Neural progenitor cell (in vitro differentiated cells): ENCODE measurements at regions not wholly inside any gene's neighbourhood (a gene's known extent, or its start where the extent isn't known, plus 50 kb on each side); places are given as distances from the start of the nearest gene placed in this dataset.

Experiments
- DNase-seq: peaks from one replicate; pipeline ENCODE4 v3.0.0-alpha.2; 2016; ENCODE audit warnings: low spot score
- H2AFZ ChIP-seq: fragments of 200-600 bp; sonication (generic); replicated peaks from 2 replicates; pipeline ENCODE4 v1.6.1; 2016; ENCODE audit warnings: antibody characterized with exemption
- H3F3A ChIP-seq: fragments of 200-600 bp; sonication (generic); 2 replicates; pipeline ENCODE4 v1.6.1; 2016; ENCODE audit warnings: antibody characterized with exemption, low read depth
- H3K27ac ChIP-seq: fragments of 200-600 bp; sonication (generic); 2 replicates; pipeline ENCODE4 v1.5.1; 2016; ENCODE audit warnings: mild to moderate bottlenecking
- H3K27me3 ChIP-seq: fragments of 200-600 bp; sonication (generic); 2 replicates; pipeline ENCODE4 v1.6.1; 2016; ENCODE audit warnings: mild to moderate bottlenecking, moderate library complexity
- H3K36me3 ChIP-seq: fragments of 200-600 bp; sonication (generic); 2 replicates; pipeline ENCODE4 v1.5.1; 2016
- H3K4me1 ChIP-seq: fragments of 200-600 bp; sonication (generic); 2 replicates; pipeline ENCODE4 v1.6.1; 2016; ENCODE audit warnings: mixed run types
- H3K4me2 ChIP-seq: fragments of 200-600 bp; sonication (generic); 2 replicates; pipeline ENCODE4 v1.6.1; 2016
- H3K4me3 ChIP-seq: fragments of 200-600 bp; sonication (generic); 2 replicates; pipeline ENCODE4 v1.5.1; 2016
- H3K79me2 ChIP-seq: fragments of 200-600 bp; sonication (generic); 2 replicates; pipeline ENCODE4 v1.6.1; 2016; ENCODE audit warnings: low read depth
- H3K9ac ChIP-seq: fragments of 200-600 bp; sonication (generic); 2 replicates; pipeline ENCODE4 v1.6.1; 2016
- H3K9me3 ChIP-seq: fragments of 200-600 bp; sonication (generic); 2 replicates; pipeline ENCODE4 v1.5.1; 2016; ENCODE audit warnings: low read depth
- H4K20me1 ChIP-seq: fragments of 200-600 bp; sonication (generic); 2 replicates; pipeline ENCODE4 v1.6.1; 2016; ENCODE audit warnings: low read depth
- H3K27ac Mint-ChIP-seq: 3 replicates; pipeline ENCODE4 v1.8.0; 2021; ENCODE audit warnings: mixed read lengths
- H3K27me3 Mint-ChIP-seq: 2 replicates; pipeline ENCODE4 v1.8.0; 2022; ENCODE audit warnings: low read depth, mild to moderate bottlenecking, inconsistent platforms, moderate library complexity, mixed read lengths; ENCODE audit not compliant: insufficient read depth
- H3K36me3 Mint-ChIP-seq: 3 replicates; pipeline ENCODE4 v1.8.0; 2021; ENCODE audit warnings: mixed read lengths
- H3K4me1 Mint-ChIP-seq: 3 replicates; pipeline ENCODE4 v1.8.0; 2021; ENCODE audit warnings: mixed read lengths
- H3K4me3 Mint-ChIP-seq: 3 replicates; pipeline ENCODE4 v1.8.0; 2021; ENCODE audit warnings: mild to moderate bottlenecking, moderate library complexity, mixed read lengths
- H3K9me3 Mint-ChIP-seq: 3 replicates; pipeline ENCODE4 v1.8.0; 2020; ENCODE audit warnings: mixed read lengths
- EZH2 ChIP-seq: fragments of 200-600 bp; sonication (generic); IDR thresholded peaks from 2 replicates; pipeline ENCODE4 v1.6.1; 2017; ENCODE audit warnings: antibody characterized with exemption, mild to moderate bottlenecking, moderate library complexity
- EZH2phosphoT487 ChIP-seq: fragments of 200-600 bp; sonication (generic); IDR thresholded peaks from 2 replicates; pipeline ENCODE4 v1.6.1; 2017; ENCODE audit warnings: antibody characterized with exemption
- TF ChIP-seq, protein P1 (sequence below): fragments of 200-600 bp; sonication (generic); IDR thresholded peaks from 2 replicates; pipeline ENCODE4 v1.5.1; 2017; ENCODE audit warnings: antibody characterized with exemption, mild to moderate bottlenecking

DNA sequence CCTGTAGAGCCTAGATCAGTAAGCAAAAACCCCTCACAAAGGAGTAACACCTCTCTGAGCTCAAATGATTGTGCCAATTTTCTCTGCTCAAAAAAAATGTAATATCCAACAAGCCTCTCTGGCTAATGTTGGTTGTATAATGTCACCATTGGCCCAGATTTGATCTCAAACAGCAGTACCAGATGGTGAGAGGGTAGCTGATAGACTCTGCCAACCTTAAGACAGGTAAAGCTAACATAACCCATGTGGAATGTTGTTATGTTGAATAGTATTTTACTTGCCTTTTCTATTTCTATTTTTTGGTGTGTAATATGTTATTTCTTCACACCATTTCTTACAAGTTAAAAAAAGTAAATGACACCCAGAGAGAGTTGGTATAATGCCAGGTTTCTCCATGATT lies 166.7 kb upstream of the GUCY1A2 start:
- H3K9ac ChIP-seq: no peak overlapping the region
- no peaks in the 10 kb centered on the region for H3K79me2 ChIP-seq
- H3K4me1 ChIP-seq: no peaks in the 10 kb centered on the region
- no peak overlapping the region for H3K27ac ChIP-seq
- no peaks in the 10 kb centered on the region for H3K9me3 ChIP-seq
- no peak overlapping the region for H3K4me3 Mint-ChIP-seq
- TF ChIP-seq, protein P1, sequence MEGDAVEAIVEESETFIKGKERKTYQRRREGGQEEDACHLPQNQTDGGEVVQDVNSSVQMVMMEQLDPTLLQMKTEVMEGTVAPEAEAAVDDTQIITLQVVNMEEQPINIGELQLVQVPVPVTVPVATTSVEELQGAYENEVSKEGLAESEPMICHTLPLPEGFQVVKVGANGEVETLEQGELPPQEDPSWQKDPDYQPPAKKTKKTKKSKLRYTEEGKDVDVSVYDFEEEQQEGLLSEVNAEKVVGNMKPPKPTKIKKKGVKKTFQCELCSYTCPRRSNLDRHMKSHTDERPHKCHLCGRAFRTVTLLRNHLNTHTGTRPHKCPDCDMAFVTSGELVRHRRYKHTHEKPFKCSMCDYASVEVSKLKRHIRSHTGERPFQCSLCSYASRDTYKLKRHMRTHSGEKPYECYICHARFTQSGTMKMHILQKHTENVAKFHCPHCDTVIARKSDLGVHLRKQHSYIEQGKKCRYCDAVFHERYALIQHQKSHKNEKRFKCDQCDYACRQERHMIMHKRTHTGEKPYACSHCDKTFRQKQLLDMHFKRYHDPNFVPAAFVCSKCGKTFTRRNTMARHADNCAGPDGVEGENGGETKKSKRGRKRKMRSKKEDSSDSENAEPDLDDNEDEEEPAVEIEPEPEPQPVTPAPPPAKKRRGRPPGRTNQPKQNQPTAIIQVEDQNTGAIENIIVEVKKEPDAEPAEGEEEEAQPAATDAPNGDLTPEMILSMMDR: no peak
- no peak for DNase-seq
- no peaks in the 10 kb centered on the region for H3K4me1 Mint-ChIP-seq
- H3K4me2 ChIP-seq: no peak overlapping the region
- H3K27ac Mint-ChIP-seq: no peak overlapping the region
- H3F3A ChIP-seq: no peaks in the 10 kb centered on the region
- H3K27me3 ChIP-seq: no peaks in the 10 kb centered on the region
- no peaks in the 10 kb centered on the region for H3K27me3 Mint-ChIP-seq
- H3K36me3 ChIP-seq: no peaks in the 10 kb centered on the region
- H3K9me3 Mint-ChIP-seq: no peaks in the 10 kb centered on the region
- no peaks in the 10 kb centered on the region for H3K36me3 Mint-ChIP-seq
- no peaks in the 10 kb centered on the region for H4K20me1 ChIP-seq
- no peak overlapping the region for H3K4me3 ChIP-seq
- H2AFZ ChIP-seq: no peak overlapping the region

DNA sequence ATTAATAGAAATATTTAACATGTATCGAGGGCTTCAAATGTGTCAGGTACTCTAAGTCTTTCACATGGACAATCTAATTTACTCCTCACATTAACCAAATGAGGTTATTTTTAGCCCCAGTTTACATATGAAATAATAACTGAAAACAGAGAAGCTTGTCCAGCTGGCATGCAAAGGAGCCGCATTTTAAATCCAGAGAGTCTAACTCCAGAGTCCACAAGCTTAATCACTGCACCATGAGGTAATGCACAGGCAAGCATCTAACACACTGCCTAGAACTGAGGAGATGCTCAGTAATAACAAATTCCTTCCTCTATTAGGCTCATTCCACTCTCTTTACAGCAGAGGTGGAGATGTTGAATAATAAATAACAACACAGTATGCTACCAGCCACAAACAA lies 165.7 kb upstream of the GUCY1A2 start:
- Histone ChIP-seq H3K9ac (no peak overlapping the region), H3K36me3 (no peaks in the 10 kb centered on the region), H3F3A (no peaks in the 10 kb centered on the region), H4K20me1 (no peaks in the 10 kb centered on the region), H3K4me2 (no peak overlapping the region), H3K27ac (no peak overlapping the region), H3K79me2 (no peaks in the 10 kb centered on the region), H3K27me3 (no peaks in the 10 kb centered on the region), H3K9me3 (no peaks in the 10 kb centered on the region), H2AFZ (no peak overlapping the region), H3K4me1 (no peaks in the 10 kb centered on the region), H3K4me3 (no peak overlapping the region)
- Mint-ChIP-seq H3K4me1 (no peaks in the 10 kb centered on the region), H3K9me3 (no peaks in the 10 kb centered on the region), H3K36me3 (no peaks in the 10 kb centered on the region), H3K27ac (no peak overlapping the region), H3K27me3 (no peaks in the 10 kb centered on the region), H3K4me3 (no peak overlapping the region)
- TF ChIP-seq EZH2 (no peak), EZH2phosphoT487 (no peak)
- TF ChIP-seq, protein P1: no peak
- DNase-seq: no peak

DNA sequence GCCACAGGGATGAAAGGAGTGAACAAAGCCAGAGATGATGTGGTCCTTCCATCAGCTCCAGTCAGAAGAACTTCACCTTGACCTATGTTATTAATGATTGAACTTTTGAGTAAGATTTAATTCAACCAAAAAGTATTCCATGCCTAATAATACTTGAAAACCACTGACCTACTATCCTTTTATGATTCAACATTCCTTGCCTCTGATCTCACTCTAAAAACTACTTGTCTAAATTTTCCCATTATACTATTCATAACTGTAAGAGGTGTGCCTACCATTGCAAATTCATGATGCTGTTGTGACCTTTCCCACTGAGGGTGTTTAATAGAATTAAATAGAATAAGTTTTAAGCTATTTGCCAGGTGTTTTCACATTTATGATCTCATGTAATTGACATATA lies 164.7 kb upstream of the GUCY1A2 start:
- H3K79me2 ChIP-seq: no peaks in the 10 kb centered on the region
- no peaks in the 10 kb centered on the region for H3K36me3 Mint-ChIP-seq
- no peak overlapping the region for H3K27ac ChIP-seq
- H3K4me3 ChIP-seq: no peak overlapping the region
- no peaks in the 10 kb centered on the region for H3F3A ChIP-seq
- H3K27me3 Mint-ChIP-seq: no peaks in the 10 kb centered on the region
- no peak overlapping the region for H3K27ac Mint-ChIP-seq
- TF ChIP-seq EZH2phosphoT487: no peak
- TF ChIP-seq EZH2: no peak
- TF ChIP-seq, protein P1: no peak
- H3K36me3 ChIP-seq: no peaks in the 10 kb centered on the region
- no peak overlapping the region for H3K9ac ChIP-seq
- no peak overlapping the region for H2AFZ ChIP-seq
- H4K20me1 ChIP-seq: no peaks in the 10 kb centered on the region
- H3K27me3 ChIP-seq: no peaks in the 10 kb centered on the region
- H3K9me3 ChIP-seq: no peaks in the 10 kb centered on the region
- no peaks in the 10 kb centered on the region for H3K9me3 Mint-ChIP-seq
- no peaks in the 10 kb centered on the region for H3K4me1 ChIP-seq
- H3K4me1 Mint-ChIP-seq: no peaks in the 10 kb centered on the region
- DNase-seq: no peak
- H3K4me3 Mint-ChIP-seq: no peak overlapping the region
- H3K4me2 ChIP-seq: no peak overlapping the region

- Histone ChIP-seq H3K27me3 (no peaks in the 10 kb centered on the region), H3F3A (no peaks in the 10 kb centered on the region), H3K4me1 (no peaks in the 10 kb centered on the region), H3K79me2 (no peaks in the 10 kb centered on the region), H4K20me1 (no peaks in the 10 kb centered on the region), H3K9ac (no peak overlapping the region), H3K4me2 (no peak overlapping the region), H3K4me3 (no peak overlapping the region), H3K36me3 (no peaks in the 10 kb centered on the region), H2AFZ (no peak overlapping the region), H3K9me3 (no peaks in the 10 kb centered on the region), H3K27ac (no peak overlapping the region)
- TF ChIP-seq EZH2: no peak
- no peak for TF ChIP-seq EZH2phosphoT487
- TF ChIP-seq, protein P1: no peak
- Mint-ChIP-seq H3K9me3 (no peaks in the 10 kb centered on the region), H3K27me3 (peaks cover 2% of the 10 kb centered on the region), H3K27ac (no peak overlapping the region), H3K36me3 (no peaks in the 10 kb centered on the region), H3K4me1 (no peaks in the 10 kb centered on the region), H3K4me3 (no peak overlapping the region)
- DNase-seq: no peak
Measured at GRCh38 chr11:107180236-107180635, 162.0 kb upstream of the GUCY1A2 start.
